Skeletal muscle cell (primary cell): ENCODE measurements at regions not wholly inside any gene's neighbourhood (a gene's known extent, or its start where the extent isn't known, plus 50 kb on each side); places are given as distances from the start of the nearest gene placed in this dataset.

Experiments used
- DNase-seq: peaks from one replicate; pipeline ENCODE4 v3.0.0-alpha.2; 2010; ENCODE audit warnings: low read depth
- H3K4me3 ChIP-seq: 2 replicates; pipeline ENCODE4 v1.5.1; 2011; ENCODE audit warnings: low read depth, mild to moderate bottlenecking, control low read depth, low read length, moderate library complexity

DNA sequence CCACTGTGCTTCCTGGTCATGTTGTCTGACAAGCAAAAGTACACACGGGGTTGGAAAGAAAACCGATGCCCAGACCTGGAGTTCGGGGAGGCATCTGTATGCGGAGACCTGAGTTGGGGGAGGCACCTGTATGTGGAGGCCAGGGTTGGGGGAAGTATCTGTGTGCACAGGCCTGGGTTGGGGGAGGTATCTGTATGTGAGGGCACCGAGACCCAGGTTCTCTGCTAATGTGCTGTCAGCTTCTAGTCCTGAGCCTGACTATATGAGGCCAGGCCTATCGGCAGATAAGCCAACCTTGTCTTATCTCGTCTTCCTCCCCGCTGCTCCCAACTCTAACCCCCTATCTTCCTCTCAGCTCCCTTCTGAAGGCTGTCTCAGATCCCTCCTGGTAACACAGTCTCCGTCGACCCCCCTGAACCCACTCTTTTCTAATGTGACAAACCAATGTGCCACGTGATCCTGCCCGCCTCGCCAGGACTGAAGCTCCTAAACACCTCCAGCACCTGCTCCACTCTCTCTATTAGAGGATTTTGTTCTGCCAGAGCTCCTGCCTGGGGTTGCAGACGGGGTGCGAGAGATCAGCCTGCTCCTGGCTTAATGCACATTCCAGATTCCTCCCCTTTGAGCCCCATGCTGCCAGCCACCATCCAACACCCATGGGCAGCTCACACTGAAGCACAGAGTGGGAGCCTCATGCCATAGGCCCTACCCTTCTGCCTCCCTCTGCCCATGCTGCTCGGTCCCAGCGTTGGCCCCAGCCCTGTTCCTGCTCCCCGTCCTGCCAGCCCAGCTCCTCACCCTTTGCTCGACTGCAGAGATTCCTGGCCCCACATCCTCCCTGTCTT, 188.4 kb downstream of the SH3BP4 start:
- no peak overlapping the region for H3K4me3 ChIP-seq
- no peak for DNase-seq

DNA sequence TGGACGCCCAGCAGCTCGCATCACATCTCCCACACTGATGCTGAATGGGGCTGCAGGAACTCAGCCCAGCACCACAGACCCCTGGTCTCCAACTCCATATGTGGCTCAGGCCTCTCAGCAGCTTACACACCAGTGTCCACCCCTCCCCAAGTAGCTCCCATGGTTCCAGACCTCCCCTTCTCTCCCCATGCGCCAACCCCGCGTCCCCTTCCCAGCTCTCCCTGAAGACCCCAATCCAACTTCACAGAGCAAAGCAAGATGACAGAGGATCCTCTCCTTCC, 188.9 kb downstream of the SH3BP4 start:
- no peak for DNase-seq

DNA sequence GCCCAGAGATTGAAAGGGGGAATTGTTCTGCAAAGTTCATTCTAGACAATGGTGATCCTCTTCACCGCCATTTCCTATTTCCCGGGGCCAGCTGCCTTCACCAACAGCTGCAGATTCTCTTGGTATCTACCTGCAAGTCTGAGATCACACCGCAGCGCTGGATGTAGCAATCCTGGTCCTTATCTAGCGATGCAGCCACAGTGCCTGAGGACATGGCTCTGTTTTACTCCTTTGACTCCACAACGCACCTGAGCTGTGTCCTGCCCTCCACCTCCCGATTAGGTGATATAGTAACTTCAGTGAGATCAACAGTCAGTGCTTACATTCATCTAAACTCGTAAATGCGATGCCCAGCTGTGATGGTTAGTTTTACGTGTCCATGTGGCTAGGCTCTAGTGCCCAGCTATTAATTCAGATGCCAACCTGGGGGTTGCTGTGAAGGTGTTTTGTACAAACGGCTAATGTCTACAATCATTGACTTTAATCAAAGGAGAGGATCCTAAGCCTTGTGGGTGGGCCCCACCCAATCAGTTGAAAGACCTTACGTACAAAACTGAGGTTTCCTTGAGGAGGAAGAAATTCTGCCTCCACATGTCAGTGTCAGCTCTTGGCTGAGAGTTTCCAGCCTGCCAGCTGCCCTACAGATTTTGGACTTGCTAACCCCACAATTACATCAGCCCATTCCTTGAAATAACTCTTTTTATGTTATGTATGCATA, 189.8 kb downstream of the SH3BP4 start:
- no peak overlapping the region for H3K4me3 ChIP-seq

More for the DNA sequence above, 188.9 kb downstream of the SH3BP4 start:
- H3K4me3 ChIP-seq, result no peak overlapping the region

DNA sequence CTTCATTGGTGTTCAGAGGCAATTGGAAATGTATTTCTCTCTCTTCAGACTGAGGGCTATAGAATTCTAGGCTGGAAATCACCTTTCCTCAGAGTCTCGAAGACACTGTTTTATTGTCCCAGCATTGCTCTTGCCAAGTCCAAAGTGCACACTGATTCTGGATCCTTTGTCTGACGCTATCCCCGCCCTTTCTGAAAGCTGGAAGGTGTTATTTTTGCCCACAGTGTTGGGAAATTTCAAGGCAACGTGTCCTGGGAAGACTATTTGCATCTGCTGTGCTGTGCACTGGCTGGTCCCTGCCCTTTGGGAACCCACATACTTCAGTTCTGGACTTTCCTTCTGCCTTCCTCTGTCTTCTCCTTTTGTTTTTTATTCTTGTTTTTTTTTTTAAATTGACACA, 190.8 kb downstream of the SH3BP4 start:
- DNase-seq, result no peak
- no peak overlapping the region for H3K4me3 ChIP-seq

More for the DNA sequence above, 189.8 kb downstream of the SH3BP4 start:
- no peak for DNase-seq

DNA sequence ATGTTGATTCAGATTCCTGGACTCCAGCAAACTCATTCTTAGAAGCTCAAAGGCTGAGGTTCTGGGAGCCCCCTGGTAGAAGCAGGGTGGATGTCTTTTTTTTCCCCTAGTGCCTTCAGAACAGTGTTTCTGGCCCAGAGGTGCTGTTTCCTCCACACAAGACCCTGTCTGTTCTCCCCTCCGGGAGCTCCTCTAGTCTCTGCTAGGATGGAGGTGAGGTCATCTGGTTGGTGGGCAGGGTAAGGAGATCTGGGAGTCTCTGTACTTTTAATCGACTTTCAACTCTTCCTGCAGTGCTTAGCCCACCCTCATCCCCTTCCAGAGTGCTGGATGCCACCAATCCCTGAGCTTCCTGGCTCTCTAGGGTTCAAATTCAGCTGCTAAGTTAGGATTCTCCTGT, 192.0 kb downstream of the SH3BP4 start:
- no peak for DNase-seq
- H3K4me3 ChIP-seq, result no peak overlapping the region

GRCh38 chr2:235144291-235144690, 192.5 kb downstream of the SH3BP4 start:
- no peak overlapping the region for H3K4me3 ChIP-seq
- DNase-seq, result no peak

GRCh38 chr2:235146206-235146605, 194.4 kb downstream of the SH3BP4 start:
- no peak overlapping the region for H3K4me3 ChIP-seq
- no peak for DNase-seq

GRCh38 chr2:235146871-235147565, 195.2 kb downstream of the SH3BP4 start:
- no peak for DNase-seq
- H3K4me3 ChIP-seq, result no peak overlapping the region

DNA sequence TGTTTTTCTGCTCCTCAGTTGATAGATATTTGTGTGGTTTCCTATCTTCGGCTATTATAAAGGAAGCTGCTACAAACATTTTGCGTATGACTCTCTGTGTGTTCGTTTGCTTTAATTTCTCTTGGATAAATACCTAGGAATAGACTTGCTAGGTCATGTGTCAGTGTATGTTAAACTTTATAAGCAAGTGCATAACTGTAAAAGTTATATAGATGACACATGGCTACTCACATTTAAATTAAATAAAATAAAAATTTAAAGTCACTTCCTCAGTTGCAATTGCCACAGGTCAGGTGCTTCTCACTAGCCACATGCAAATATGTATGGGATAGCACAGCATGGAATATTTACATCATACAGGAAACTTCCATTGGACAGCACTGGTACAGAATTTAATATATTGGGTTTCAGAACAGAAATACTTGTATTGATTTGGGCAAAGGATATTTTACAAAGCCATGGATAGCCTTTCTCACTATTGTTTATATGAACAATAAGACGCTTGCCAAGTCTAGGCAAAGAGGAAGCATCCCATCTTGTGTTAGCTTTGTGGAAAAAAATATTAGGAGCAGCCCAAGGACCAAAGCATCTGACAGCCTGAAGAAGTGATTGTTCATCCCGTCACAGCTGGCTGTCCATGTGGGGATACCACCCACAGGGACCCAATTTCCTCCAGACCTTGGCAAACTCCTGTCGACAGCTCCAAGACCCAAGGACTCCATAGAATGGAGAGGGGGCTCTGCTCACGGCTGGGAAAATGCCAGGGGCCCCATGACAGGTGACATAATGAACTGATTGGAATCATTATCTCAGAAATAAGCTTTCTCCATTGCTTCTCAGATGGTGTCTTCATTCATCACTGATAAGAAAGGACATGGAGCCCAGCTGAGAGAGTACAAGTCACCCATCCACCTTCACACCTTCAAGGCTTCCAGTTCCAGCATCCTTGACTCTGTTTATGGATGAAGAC, 196.7 kb downstream of the SH3BP4 start:
- no peak overlapping the region for H3K4me3 ChIP-seq
- DNase-seq, result no peak

DNA sequence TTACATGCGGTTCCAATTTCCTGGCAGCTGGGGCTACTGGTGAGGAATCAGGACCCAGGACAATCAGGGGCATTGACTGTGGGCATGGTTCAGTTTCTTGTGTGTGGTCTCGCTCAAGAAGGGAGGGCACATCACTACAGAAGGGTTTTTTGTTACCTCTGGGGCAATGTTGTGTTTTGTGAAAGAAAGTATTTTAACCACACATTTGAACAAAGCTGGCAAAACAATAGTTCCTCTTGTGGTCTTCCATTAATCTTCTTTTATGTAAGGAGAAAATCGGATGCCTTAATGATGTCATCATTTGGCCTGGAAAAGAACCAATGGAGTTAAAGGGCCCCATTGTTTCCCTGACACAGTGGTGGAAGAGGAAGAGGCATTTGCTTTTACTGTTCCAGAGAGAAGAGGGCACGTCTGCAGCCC, 197.4 kb downstream of the SH3BP4 start:
- no peak overlapping the region for H3K4me3 ChIP-seq
- no peak for DNase-seq

- DNase-seq, result no peak
These were observed 197.9 kb downstream of the SH3BP4 start for GRCh38 chr2:235149736-235150135.

DNA sequence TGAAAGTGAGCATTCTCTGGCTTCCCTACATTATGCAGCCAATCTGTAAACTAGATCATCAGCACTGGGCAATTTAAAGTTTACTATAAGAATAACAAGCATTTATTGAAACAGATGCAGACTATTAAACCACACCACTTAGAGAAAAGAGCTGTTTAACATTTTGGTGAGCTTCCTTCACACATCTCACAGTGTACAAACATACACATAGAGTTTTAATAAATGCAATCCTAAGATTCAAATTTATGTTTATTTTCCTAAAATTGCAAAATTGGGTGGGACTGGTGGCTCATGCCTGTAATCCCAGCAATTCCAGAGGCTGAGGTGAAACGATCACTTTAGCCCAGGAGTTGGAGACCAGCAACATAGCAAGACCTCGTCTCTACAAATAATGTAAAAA, 199.3 kb downstream of the SH3BP4 start:
- no peak for DNase-seq

More at GRCh38 chr2:235149736-235150135, 197.9 kb downstream of the SH3BP4 start:
- no peak overlapping the region for H3K4me3 ChIP-seq

GRCh38 chr2:235155163-235155562, 203.3 kb downstream of the SH3BP4 start:
- no peak for DNase-seq
- H3K4me3 ChIP-seq, result no peak overlapping the region

More for the DNA sequence above, 199.3 kb downstream of the SH3BP4 start:
- no peak overlapping the region for H3K4me3 ChIP-seq

DNA sequence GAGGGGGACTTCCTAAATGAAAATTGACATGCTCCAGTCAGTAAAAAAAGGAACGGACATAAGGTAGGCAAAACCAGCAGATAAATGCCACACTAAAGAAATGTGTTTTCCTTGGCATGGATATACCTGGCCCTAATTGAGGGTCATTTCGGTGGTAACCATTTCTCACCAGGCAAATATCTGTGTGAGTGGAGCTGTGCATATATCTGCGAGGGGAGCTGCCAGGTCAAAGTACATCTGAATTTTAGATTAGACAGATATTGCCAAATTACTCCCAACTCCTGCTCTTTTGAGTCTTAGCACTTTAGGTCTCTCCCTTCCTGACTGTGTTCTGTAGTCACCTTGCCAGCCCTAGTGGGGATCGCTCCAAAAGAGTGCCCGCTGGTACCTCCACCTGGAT, 204.2 kb downstream of the SH3BP4 start:
- no peak for DNase-seq
- no peak overlapping the region for H3K4me3 ChIP-seq

- no peak for DNase-seq
- no peak overlapping the region for H3K4me3 ChIP-seq
These were observed 206.1 kb downstream of the SH3BP4 start for GRCh38 chr2:235157746-235158482.

DNA sequence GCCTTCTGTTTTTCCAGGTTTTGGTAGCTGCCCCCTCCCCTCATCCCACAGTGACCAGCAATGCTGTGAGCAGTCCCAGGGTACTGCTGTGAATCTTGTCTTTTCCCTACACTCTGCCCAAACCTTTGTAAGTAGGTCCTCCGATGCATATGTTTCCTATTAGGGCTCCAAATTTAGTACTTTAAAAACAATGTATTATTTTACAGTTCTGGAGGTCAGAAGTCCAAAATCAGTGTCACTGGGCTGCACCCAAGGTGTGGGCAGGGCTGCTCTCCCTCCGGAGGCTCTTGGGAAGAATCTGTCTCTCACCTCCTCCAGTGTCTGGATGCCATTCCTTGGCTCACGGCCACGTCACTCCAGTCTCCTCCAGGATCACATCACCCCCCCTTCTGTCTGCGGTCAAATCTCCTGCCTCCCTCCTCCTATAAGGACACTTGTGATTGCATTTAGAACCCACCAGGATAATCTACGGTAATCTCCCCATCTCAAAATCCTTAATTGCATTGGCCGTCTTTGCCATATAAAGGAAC, 208.5 kb downstream of the SH3BP4 start:
- DNase-seq, result no peak
- no peak overlapping the region for H3K4me3 ChIP-seq

DNA sequence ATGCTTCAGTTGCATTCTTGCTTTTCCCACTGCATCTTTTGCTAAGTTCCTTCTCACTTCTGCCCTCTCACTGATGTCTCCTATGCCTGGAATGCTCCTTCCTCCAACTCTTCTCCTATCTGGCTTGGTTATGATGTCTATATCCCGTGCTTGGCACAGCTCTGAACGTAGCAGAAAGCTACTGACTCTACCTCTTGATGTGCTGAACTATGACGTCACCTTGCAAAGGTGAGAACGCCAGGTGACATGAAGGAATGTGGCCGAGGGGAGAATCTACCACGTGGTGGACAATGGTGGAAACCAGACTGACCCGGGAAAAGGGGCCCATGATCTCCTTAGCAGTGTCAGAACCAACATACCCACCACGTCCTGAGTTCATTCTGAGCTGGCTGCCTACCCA, 209.7 kb downstream of the SH3BP4 start:
- DNase-seq, result no peak

DNA sequence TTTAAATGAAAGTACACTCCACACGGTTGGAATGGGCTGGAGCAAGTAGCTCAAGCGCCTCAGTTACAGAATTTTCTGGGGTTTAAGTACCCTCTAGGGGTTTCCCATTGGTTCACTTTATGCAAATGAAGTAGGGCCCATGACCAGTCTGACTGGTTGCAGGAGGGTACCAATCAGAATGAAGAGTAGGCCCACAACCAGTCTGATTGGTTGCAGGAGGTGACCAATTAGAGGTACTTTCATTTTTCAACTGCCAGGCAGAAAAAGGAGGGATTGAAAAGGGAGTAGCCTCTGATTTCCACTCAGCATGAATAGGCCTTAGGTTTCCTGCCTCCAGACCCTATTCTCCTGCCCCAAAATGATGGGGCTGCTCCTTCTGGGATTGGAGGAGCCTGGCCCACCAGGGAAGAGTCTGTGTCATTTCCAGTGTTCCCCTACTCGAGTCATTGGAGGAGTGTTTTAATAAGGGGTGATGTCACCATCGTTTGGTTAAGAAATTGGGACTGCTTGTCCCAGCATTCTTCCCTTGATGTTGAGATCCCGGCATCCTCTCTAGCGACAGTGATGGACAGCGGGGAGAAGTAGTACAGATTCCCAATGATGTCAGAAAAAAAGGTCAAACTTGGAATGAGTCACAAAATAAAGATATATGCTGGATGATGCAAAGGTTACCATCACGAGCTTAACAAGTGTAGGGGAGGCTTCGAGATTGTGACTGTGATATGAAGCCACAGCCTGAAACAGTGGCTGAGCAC, 210.4 kb downstream of the SH3BP4 start:
- H3K4me3 ChIP-seq, result no peak overlapping the region
- DNase-seq, result no peak

More for the DNA sequence above, 209.7 kb downstream of the SH3BP4 start:
- no peak overlapping the region for H3K4me3 ChIP-seq
